ENCODE measurements at regions not wholly inside any gene's neighbourhood (a gene's known extent, or its start where the extent isn't known, plus 50 kb on each side); places are given as distances from the start of the nearest gene placed in this dataset.
"Not testable (repeated sequence)": the region's sequence is repeated elsewhere in the genome, so short reads cannot be mapped to it uniquely, and the experiment has no call there.

GRCh38 chrX:27136325-27136724 is 326.8 kb downstream of the PPP4R3C start:
- DNase-seq = no peak

DNA sequence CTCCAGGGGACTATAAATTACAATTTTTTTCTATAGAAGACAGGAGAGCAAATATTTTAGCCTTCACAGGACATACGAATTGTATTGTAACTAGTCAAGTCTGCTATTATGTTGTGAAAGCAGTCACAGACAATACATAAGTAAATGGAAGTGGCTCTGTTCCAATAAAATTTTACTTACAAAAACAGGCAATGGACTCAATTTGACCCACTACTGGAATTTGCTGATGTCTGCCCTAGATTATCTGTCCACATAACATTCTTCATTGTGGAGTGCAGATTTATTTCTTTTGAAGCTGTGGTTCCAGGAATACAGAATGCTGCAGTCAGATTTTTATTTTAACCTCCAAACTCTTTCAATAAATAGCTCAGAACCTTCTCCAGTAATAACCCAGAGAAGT is 330.3 kb downstream of the PPP4R3C start:
- no peak for DNase-seq

- DNase-seq = not testable (repeated sequence)
Observed at GRCh38 chrX:27087176-27087575, 376.0 kb downstream of the PPP4R3C start.

DNA sequence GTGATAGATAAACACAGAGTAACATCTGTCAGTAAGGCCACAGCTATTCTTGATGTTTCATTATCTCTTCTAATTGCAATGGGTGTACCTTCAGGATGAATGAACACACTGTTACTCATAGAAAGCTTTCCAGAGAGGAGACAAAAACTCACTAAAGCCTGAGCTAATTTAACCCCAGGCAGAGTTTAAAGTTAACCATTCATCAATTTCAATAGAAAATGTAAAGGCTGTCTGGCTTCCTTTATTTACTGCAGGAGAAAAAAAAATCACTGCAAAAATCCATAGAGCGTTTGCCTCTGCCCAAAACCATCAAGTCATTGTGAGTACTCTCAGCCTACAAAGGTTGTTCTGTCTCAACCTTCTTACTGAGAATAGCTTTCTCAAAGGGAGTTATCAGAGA is 376.9 kb downstream of the PPP4R3C start:
- no peak for DNase-seq

- no peak for DNase-seq
Observed at GRCh38 chrX:27085346-27085745, 377.8 kb downstream of the PPP4R3C start.

GRCh38 chrX:27078371-27078770 is 384.8 kb downstream of the PPP4R3C start:
- DNase-seq = no peak

DNA sequence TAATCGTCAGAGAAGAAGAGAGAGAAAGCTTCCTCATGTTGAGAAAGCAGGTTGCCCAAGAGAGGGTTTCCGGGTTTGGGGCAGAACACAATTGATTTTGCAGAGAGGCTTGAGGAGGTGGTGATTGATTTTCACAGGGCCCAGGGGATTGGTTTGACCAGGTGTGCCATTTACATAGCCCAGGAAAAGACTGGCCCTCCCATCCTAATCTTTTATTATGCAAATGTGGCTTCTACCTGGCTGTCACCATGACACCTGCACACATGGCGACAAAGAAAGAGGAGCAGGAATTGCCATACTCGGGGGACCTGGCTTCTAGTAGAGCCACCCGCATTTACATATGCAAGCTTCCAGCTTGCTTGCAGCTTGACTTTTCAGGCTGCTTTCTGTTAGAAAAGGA is 405.3 kb downstream of the PPP4R3C start:
- DNase-seq = no peak

GRCh38 chrX:27039332-27039731 is 423.8 kb downstream of the PPP4R3C start:
- DNase-seq = no peak

DNA sequence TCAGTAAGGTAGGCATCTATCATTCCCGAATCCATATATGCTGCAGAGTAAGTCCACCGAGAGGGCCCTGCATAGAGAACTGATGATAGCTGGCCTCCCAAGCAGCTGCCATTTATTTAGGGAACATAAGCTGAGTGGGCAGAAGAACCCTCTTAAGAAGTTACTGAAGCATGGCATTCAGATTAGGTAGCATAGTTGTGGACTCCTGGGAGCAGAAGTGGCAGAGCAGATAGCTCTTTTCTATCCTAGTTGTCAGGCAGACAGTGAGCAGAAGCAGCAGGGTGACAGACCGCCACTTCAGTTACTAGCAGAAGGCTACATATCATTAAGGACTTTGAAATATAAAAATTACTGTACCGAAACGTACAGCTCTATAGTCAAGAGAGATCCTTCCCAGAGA is 454.7 kb downstream of the PPP4R3C start:
- no peak for DNase-seq

- no peak for DNase-seq
Observed at GRCh38 chrX:26999634-27000033, 463.5 kb downstream of the PPP4R3C start.

DNA sequence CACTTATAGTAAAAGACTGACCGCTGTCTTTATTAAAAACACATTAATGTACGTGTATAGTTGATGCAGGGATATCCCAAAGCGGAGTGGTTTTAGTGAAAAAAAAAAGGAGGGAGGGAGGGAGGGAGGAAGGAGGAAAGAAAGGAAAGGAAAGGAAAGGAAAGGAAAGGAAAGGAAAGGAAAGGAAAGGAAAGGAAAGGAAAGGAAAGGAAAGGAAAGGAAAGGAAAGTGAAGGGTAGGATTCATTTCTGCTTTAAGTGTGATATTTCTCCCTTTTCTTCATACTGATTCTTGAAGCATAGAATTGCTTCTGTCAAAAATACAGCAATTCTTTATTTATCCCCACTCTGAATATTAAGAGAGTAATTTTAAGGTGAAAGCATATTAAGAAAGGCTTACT is 504.9 kb downstream of the PPP4R3C start:
- DNase-seq = no peak

GRCh38 chrX:26954029-26954428 is 509.1 kb downstream of the PPP4R3C start:
- no peak for DNase-seq

- no peak for DNase-seq
Observed at GRCh38 chrX:26952213-26952612, 510.9 kb downstream of the PPP4R3C start.

- DNase-seq = no peak
Observed at GRCh38 chrX:26927419-26927818, 535.7 kb downstream of the PPP4R3C start.

DNA sequence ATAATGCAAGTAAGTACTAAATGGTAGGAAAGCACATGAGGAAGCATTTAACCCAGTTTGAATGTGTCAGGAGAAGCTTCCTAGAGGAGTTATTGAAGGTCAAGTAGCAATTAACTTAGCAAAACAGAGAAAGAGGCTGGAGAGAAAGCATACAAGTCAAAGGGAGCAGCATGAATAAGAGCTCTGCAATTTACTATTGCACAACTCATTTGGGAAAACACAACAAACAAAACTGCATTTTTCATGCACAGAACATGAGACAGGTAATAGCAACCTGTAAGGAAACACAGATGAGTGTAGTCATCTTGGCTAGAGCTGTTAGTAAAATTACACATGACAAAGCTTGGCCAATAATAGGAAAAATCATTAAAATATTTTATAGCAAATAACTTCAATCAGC is 538.1 kb downstream of the PPP4R3C start:
- no peak for DNase-seq

GRCh38 chrX:26922278-26922677 is 540.9 kb downstream of the PPP4R3C start:
- DNase-seq = no peak

GRCh38 chrX:26918631-26919030 is 544.5 kb downstream of the PPP4R3C start:
- peak; percentile 30 to 44 for DNase-seq

DNA sequence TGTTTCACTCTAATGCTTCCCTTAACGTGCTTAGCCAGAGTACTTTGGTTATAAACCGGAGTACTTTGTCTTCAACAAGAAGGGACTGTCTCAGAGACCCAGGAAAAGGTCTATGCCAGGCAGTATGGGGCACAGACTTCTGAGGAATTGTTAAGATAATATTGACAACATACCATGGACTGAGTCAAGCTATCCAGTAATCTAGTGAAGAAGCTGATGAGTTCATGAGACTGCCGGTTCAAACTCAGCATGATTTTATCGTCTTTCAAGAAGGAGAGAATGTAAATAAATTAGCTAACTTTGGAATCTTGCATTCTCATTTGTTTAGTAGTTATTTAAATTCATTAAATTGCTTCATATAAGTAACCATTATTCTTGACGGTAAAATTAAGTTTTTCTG is 546.1 kb downstream of the PPP4R3C start:
- no peak for DNase-seq

- no peak for DNase-seq
Observed at GRCh38 chrX:26915064-26915463, 548.1 kb downstream of the PPP4R3C start.

DNA sequence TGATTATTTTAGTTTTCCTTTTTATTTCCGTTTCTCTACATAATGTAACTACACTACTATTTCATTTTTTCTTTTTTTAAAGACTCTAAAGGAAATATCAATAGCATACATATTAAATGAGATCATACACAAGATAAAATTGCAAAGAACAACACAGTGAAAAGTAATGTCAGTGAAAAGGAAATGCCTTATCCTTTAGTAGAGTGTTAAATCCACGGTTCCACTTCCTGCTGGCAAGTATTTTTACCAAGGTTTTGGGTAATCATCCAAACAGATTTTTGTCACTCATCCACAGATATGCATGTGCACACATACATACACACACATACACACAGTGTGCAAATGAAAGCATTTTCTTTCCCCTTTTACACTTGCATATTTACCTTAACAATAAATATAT is 548.9 kb downstream of the PPP4R3C start:
- DNase-seq = no peak

DNA sequence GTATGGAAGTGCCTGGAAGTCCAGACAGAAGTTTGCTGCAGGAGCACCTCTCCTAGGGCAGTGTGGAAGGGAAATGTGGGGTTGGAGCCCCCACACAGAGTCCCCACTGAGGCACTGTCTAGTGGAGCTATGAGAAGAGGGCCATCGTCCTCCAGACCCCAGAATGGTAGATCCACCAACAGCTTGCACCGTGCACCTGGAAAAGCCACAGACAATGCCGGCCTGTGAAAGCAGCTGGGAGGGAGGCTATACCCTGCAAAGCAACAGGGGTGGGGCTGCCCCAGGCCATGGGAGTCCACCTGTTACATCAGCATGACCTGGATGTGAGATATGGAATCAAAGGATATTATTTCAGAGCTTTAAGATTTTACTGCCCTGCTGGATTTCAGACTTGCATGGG is 551.4 kb downstream of the PPP4R3C start:
- not testable (repeated sequence) for DNase-seq

DNA sequence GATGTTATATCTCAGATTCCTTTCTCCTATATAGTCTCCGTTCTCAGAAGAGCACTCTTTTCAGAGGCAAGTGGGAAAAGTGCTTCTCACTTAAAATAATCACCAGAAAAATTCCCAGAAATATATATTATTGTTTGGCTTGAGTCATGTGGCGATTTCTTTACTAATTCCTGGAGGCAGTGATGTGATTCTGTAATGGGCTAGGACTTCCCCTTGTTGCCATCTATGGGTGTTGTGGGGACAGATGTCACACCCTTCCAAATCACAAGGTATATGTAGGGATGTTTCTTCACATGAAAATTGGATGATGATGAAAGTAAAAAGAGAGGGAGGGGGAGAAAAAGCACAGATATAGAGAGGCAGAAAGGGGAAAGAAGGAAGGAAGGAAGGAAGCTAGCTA is 553.4 kb downstream of the PPP4R3C start:
- no peak for DNase-seq

- no peak for DNase-seq
Observed at GRCh38 chrX:26908218-26908617, 554.9 kb downstream of the PPP4R3C start.

DNA sequence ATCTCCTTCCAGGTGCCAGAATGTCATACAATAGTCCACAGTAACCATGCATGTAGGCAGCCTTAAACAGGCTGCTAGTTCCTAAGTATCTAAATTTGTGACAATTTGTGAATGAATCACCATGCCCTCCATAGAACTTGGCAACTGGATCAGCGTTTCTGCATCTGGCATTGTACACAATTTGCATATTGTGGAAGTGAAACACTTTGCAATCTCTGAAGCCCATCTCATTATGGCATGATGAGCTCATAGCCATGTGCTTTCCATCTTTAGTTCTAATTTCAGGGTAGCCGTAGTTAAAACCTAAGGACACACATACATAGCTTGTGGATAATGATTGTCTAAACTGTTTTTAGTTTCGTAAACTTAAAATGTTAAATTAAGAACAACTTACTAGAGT is 573.6 kb downstream of the PPP4R3C start:
- DNase-seq = no peak

GRCh38 chrX:26873736-26874135 is 589.4 kb downstream of the PPP4R3C start:
- DNase-seq = no peak

DNA sequence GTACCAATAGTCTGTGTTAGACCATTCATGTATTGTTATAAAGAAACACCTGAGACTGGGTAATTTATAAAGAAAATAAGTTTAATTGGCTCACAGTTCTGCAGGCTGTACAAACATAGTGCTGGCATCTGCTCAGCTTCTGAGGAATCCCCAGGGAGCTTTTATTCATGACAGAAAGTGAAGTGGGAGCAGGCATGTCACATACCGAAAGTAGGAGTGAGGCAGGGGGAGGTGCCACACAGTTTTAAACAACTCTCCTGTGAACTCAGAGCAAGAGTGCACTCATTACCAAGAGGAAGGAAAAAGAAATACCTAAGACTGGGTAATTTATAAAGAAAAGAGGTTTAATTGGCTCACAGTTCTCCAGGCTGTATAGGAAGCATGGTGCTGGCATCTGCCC is 591.2 kb downstream of the PPP4R3C start:
- no peak for DNase-seq
